ENCODE measurements at regions not wholly inside any gene's neighbourhood (a gene's known extent, or its start where the extent isn't known, plus 50 kb on each side); places are given as distances from the start of the nearest gene placed in this dataset.
A peak's percentile ranks its signal among the peaks of the same experiment; 100 is the strongest.

- no peak for DNase-seq (ENCODE audit: low read depth)
- TF ChIP-seq, protein P1, sequence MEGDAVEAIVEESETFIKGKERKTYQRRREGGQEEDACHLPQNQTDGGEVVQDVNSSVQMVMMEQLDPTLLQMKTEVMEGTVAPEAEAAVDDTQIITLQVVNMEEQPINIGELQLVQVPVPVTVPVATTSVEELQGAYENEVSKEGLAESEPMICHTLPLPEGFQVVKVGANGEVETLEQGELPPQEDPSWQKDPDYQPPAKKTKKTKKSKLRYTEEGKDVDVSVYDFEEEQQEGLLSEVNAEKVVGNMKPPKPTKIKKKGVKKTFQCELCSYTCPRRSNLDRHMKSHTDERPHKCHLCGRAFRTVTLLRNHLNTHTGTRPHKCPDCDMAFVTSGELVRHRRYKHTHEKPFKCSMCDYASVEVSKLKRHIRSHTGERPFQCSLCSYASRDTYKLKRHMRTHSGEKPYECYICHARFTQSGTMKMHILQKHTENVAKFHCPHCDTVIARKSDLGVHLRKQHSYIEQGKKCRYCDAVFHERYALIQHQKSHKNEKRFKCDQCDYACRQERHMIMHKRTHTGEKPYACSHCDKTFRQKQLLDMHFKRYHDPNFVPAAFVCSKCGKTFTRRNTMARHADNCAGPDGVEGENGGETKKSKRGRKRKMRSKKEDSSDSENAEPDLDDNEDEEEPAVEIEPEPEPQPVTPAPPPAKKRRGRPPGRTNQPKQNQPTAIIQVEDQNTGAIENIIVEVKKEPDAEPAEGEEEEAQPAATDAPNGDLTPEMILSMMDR (conservative IDR thresholded peaks at IDR 0.05; ENCODE audit: low read length), result no peak
- no peak overlapping the region for H3K4me3 ChIP-seq (ENCODE audit: low read length)
Observed at GRCh38 chr5:39668980-39669379, 244.2 kb upstream of the DAB2 start.

DNA sequence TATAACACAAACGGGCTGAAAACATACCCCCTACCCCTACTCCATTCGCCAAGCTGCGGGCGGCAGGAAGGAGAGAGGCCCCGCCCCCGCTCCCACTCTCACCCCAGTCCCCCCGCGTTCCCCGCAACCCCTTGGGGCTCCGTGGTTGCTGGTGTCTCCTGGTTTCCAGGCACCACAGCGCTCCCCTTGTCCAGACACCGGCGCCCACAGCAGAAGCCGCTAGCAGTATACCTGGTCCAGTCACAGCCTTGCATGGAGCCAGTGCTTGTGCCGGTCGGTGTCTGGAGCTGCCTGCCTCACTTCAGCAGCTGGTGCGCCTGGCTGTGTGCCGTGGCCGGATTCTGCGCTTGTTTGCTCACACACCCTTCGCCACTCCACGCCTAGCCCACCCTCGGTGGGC lies 240.5 kb upstream of the DAB2 start:
- TF ChIP-seq, protein P1 (conservative IDR thresholded peaks at IDR 0.05; ENCODE audit: low read length), result no peak
- no peak for DNase-seq (ENCODE audit: low read depth)
- H3K4me3 ChIP-seq (ENCODE audit: low read length), result no peak overlapping the region

DNA sequence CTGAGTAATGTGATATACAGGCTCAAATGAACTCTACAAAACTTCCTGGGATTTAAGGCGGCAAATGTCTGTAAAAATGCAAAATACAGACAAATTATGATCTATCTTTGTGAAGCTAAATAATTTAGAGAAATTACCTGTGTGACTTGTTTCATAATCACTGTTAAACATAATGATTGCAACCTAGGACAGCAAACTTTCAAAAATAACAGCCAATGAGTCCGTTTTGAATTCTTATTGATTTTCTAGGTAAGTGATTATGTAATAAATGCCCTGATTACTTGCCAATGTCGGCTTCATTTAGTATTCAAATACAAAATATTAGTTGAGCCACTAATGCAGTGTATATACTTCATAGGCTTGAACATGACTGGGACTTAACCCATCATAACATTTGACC lies 238.2 kb upstream of the DAB2 start:
- no peak overlapping the region for H3K4me3 ChIP-seq (ENCODE audit: low read length)
- DNase-seq (ENCODE audit: low read depth), result no peak
- TF ChIP-seq, protein P1 (conservative IDR thresholded peaks at IDR 0.05; ENCODE audit: low read length), result no peak

GRCh38 chr5:39661026-39661779 lies 236.4 kb upstream of the DAB2 start:
- DNase-seq (ENCODE audit: low read depth), result peak; percentile 39
- TF ChIP-seq, protein P1 (conservative IDR thresholded peaks at IDR 0.05; ENCODE audit: low read length), result no peak
- no peak overlapping the region for H3K4me3 ChIP-seq (ENCODE audit: low read length)

DNA sequence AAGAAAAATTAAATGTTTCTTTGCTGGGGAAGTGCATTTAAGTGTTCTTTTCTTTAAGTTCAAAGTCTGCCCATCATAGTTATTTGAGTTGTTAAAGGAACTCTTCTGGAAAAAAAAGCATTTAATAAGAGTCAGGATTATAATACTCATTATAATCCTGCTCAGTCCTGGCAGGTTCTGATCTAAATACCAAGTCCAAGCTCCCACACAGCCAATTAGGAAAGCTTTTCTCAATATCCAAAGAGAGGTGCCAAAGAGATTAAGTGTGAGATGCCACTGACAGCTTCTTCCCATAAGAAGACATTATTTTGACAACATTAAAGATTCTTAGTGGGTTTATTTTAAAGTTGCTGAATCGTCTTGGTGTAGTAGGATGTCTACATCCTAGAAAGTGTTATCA lies 235.2 kb upstream of the DAB2 start:
- DNase-seq (ENCODE audit: low read depth), result no peak
- TF ChIP-seq, protein P1 (conservative IDR thresholded peaks at IDR 0.05; ENCODE audit: low read length), result no peak
- H3K4me3 ChIP-seq (ENCODE audit: low read length), result no peak overlapping the region

GRCh38 chr5:39658866-39659265 lies 234.1 kb upstream of the DAB2 start:
- no peak for DNase-seq (ENCODE audit: low read depth)
- TF ChIP-seq, protein P1 (conservative IDR thresholded peaks at IDR 0.05; ENCODE audit: low read length), result no peak
- no peak overlapping the region for H3K4me3 ChIP-seq (ENCODE audit: low read length)

GRCh38 chr5:39657943-39658342 lies 233.2 kb upstream of the DAB2 start:
- no peak for DNase-seq (ENCODE audit: low read depth)
- TF ChIP-seq, protein P1 (conservative IDR thresholded peaks at IDR 0.05; ENCODE audit: low read length), result no peak
- H3K4me3 ChIP-seq (ENCODE audit: low read length), result no peak overlapping the region
